ENCODE measurements at regions not wholly inside any gene's neighbourhood (a gene's known extent, or its start where the extent isn't known, plus 50 kb on each side); places are given as distances from the start of the nearest gene placed in this dataset.

GRCh38 chr14:82757776-82758175 is 1224.1 kb upstream of the SEL1L start:
- no peak overlapping the region for H3K4me3 ChIP-seq (ENCODE audit: low read length in 2 of 2)
- H3K9me3 ChIP-seq (ENCODE audit: control insufficient read depth in 2 of 2, low read length in 2 of 2), result no peaks in the 10 kb centered on the region
- no peaks in the 10 kb centered on the region for H3K27me3 ChIP-seq (ENCODE audit: control insufficient read depth in 1 of 2, insufficient read depth in 2 of 2, low read length in 2 of 2)
- H3K36me3 ChIP-seq (ENCODE audit: control insufficient read depth in 2 of 2, insufficient read depth in 2 of 2, low read length in 2 of 2), result no peaks in the 10 kb centered on the region
- no peak overlapping the region for H3K9ac ChIP-seq (ENCODE audit: low read length in 2 of 2)
- H3K4me1 ChIP-seq (ENCODE audit: control insufficient read depth, insufficient read depth, low read length), result no peaks in the 10 kb centered on the region
- no peak overlapping the region for H3K27ac ChIP-seq (ENCODE audit: low read length)

GRCh38 chr14:82759656-82760055 is 1226.0 kb upstream of the SEL1L start:
- no peaks in the 10 kb centered on the region for H3K36me3 ChIP-seq (ENCODE audit: control insufficient read depth in 2 of 2, insufficient read depth in 2 of 2, low read length in 2 of 2)
- H3K4me1 ChIP-seq (ENCODE audit: control insufficient read depth, insufficient read depth, low read length), result no peaks in the 10 kb centered on the region
- no peak overlapping the region for H3K4me3 ChIP-seq (ENCODE audit: low read length in 2 of 2)
- no peaks in the 10 kb centered on the region for H3K9me3 ChIP-seq (ENCODE audit: control insufficient read depth in 2 of 2, low read length in 2 of 2)
- no peak overlapping the region for H3K27ac ChIP-seq (ENCODE audit: low read length)
- H3K9ac ChIP-seq (ENCODE audit: low read length in 2 of 2), result no peak overlapping the region
- no peaks in the 10 kb centered on the region for H3K27me3 ChIP-seq (ENCODE audit: control insufficient read depth in 1 of 2, insufficient read depth in 2 of 2, low read length in 2 of 2)

DNA sequence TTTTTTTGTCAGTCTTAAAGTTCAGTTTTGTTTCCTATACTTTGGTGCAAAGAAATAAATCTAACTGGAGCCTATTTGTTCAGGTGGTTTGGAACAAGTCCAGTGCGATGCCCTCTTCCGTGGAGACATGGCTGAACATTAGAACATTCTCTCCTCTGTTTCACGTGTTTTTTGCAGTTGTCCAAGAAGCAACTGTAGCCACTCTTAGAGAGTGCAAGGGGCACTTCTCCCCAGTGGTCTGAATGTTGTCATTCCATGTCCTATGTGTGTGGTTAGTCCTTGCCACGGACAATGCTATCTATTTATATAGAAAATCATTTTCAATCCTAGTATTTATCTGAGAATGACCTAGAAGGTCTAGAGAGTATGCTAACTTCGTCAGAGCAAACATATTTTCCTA is 1232.5 kb upstream of the SEL1L start:
- H3K9ac ChIP-seq (ENCODE audit: low read length in 2 of 2), result no peak overlapping the region
- no peaks in the 10 kb centered on the region for H3K4me1 ChIP-seq (ENCODE audit: control insufficient read depth, insufficient read depth, low read length)
- no peak overlapping the region for H3K4me3 ChIP-seq (ENCODE audit: low read length in 2 of 2)
- no peak overlapping the region for H3K27ac ChIP-seq (ENCODE audit: low read length)
- no peaks in the 10 kb centered on the region for H3K27me3 ChIP-seq (ENCODE audit: control insufficient read depth in 1 of 2, insufficient read depth in 2 of 2, low read length in 2 of 2)
- H3K9me3 ChIP-seq (ENCODE audit: control insufficient read depth in 2 of 2, low read length in 2 of 2), result no peaks in the 10 kb centered on the region
- no peaks in the 10 kb centered on the region for H3K36me3 ChIP-seq (ENCODE audit: control insufficient read depth in 2 of 2, insufficient read depth in 2 of 2, low read length in 2 of 2)

GRCh38 chr14:82766996-82767395 is 1233.3 kb upstream of the SEL1L start:
- no peaks in the 10 kb centered on the region for H3K9me3 ChIP-seq (ENCODE audit: control insufficient read depth in 2 of 2, low read length in 2 of 2)
- H3K9ac ChIP-seq (ENCODE audit: low read length in 2 of 2), result no peak overlapping the region
- H3K36me3 ChIP-seq (ENCODE audit: control insufficient read depth in 2 of 2, insufficient read depth in 2 of 2, low read length in 2 of 2), result no peaks in the 10 kb centered on the region
- no peak overlapping the region for H3K27ac ChIP-seq (ENCODE audit: low read length)
- H3K4me1 ChIP-seq (ENCODE audit: control insufficient read depth, insufficient read depth, low read length), result no peaks in the 10 kb centered on the region
- no peak overlapping the region for H3K4me3 ChIP-seq (ENCODE audit: low read length in 2 of 2)
- no peaks in the 10 kb centered on the region for H3K27me3 ChIP-seq (ENCODE audit: control insufficient read depth in 1 of 2, insufficient read depth in 2 of 2, low read length in 2 of 2)

GRCh38 chr14:82776958-82777357 is 1243.3 kb upstream of the SEL1L start:
- H3K9me3 ChIP-seq (ENCODE audit: control insufficient read depth in 2 of 2, low read length in 2 of 2), result no peaks in the 10 kb centered on the region
- H3K27ac ChIP-seq (ENCODE audit: low read length), result no peak overlapping the region
- no peaks in the 10 kb centered on the region for H3K4me1 ChIP-seq (ENCODE audit: control insufficient read depth, insufficient read depth, low read length)
- no peaks in the 10 kb centered on the region for H3K36me3 ChIP-seq (ENCODE audit: control insufficient read depth in 2 of 2, insufficient read depth in 2 of 2, low read length in 2 of 2)
- no peak overlapping the region for H3K9ac ChIP-seq (ENCODE audit: low read length in 2 of 2)
- no peaks in the 10 kb centered on the region for H3K27me3 ChIP-seq (ENCODE audit: control insufficient read depth in 1 of 2, insufficient read depth in 2 of 2, low read length in 2 of 2)
- no peak overlapping the region for H3K4me3 ChIP-seq (ENCODE audit: low read length in 2 of 2)

DNA sequence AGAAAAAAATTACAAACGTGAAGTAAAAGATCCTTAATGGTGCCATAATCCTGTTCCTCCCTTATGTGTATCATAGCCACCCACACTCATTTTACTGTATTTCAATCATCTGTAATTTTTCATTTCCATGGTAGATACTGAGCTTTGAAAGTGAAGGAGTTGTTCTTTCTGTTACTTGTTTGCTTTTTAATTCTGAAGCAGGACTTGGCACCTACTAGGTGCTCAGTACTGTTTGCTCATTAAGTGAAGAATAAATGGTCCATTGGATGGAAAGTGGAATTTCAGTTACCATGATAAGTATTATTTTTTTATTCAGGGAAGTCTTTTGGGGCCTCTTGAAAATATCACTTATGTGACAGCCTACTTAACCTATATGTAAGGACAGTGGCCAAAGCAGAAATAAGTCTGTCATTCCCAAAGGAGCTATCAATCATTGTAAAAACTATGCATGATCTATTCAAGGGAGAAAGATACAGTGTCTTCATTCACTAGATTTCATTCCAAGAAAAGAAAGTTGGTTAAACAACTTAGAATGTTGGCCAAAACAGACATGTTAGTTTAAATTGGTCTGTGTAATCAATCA is 1244.4 kb upstream of the SEL1L start:
- Histone ChIP-seq H3K4me1 (ENCODE audit: control insufficient read depth, insufficient read depth, low read length) (no peaks in the 10 kb centered on the region), H3K4me3 (ENCODE audit: low read length in 2 of 2) (no peak overlapping the region), H3K9ac (ENCODE audit: low read length in 2 of 2) (no peak overlapping the region), H3K27ac (ENCODE audit: low read length) (no peak overlapping the region), H3K9me3 (ENCODE audit: control insufficient read depth in 2 of 2, low read length in 2 of 2) (no peaks in the 10 kb centered on the region), H3K27me3 (ENCODE audit: control insufficient read depth in 1 of 2, insufficient read depth in 2 of 2, low read length in 2 of 2) (no peaks in the 10 kb centered on the region), H3K36me3 (ENCODE audit: control insufficient read depth in 2 of 2, insufficient read depth in 2 of 2, low read length in 2 of 2) (no peaks in the 10 kb centered on the region)

GRCh38 chr14:82778601-82779000 is 1244.9 kb upstream of the SEL1L start:
- no peak overlapping the region for H3K9ac ChIP-seq (ENCODE audit: low read length in 2 of 2)
- H3K36me3 ChIP-seq (ENCODE audit: control insufficient read depth in 2 of 2, insufficient read depth in 2 of 2, low read length in 2 of 2), result no peaks in the 10 kb centered on the region
- H3K4me1 ChIP-seq (ENCODE audit: control insufficient read depth, insufficient read depth, low read length), result no peaks in the 10 kb centered on the region
- no peak overlapping the region for H3K4me3 ChIP-seq (ENCODE audit: low read length in 2 of 2)
- H3K27ac ChIP-seq (ENCODE audit: low read length), result no peak overlapping the region
- no peaks in the 10 kb centered on the region for H3K9me3 ChIP-seq (ENCODE audit: control insufficient read depth in 2 of 2, low read length in 2 of 2)
- no peaks in the 10 kb centered on the region for H3K27me3 ChIP-seq (ENCODE audit: control insufficient read depth in 1 of 2, insufficient read depth in 2 of 2, low read length in 2 of 2)

- Histone ChIP-seq H3K36me3 (ENCODE audit: control insufficient read depth in 2 of 2, insufficient read depth in 2 of 2, low read length in 2 of 2) (no peaks in the 10 kb centered on the region), H3K27me3 (ENCODE audit: control insufficient read depth in 1 of 2, insufficient read depth in 2 of 2, low read length in 2 of 2) (no peaks in the 10 kb centered on the region)
These were observed 1245.6 kb upstream of the SEL1L start for GRCh38 chr14:82779301-82779700.

DNA sequence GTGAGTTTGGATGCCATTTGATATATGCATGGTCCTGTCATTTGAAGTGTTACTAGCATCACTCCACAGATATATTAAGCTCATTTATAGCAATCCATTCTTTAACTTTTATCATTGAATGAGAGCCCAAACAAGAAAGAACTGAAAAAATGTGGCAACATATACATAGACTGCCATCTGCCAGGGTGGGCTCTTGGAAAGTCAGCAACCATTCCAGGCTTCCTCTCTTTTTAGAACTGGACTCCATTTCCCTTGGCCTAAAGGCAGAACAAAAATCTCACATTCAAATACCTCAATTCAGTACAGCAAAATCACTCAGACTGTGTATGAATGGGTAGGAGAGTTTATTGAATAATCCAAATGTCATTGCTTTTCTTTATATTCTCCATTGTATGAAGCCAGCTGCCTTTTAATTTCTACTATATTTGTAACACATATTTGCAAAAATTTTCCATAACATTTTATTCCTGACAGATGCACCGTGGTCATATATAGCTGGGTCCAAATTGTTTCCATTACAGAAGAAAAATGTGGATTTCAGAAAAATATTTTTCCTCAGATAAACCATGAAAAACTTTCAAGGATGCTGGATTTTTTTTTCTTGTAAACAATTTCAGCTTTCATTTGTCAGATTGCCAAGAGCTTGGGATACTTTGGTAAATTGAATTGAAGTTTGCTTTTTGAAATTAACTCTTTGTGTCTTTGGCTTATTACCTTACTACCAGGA is 1252.3 kb upstream of the SEL1L start:
- Histone ChIP-seq H3K27me3 (ENCODE audit: control insufficient read depth in 1 of 2, insufficient read depth in 2 of 2, low read length in 2 of 2) (no peaks in the 10 kb centered on the region), H3K9me3 (ENCODE audit: control insufficient read depth in 2 of 2, low read length in 2 of 2) (no peaks in the 10 kb centered on the region), H3K27ac (ENCODE audit: low read length) (no peak overlapping the region)

More at GRCh38 chr14:82779301-82779700, 1245.6 kb upstream of the SEL1L start:
- Histone ChIP-seq H3K27ac (ENCODE audit: low read length) (no peak overlapping the region), H3K4me1 (ENCODE audit: control insufficient read depth, insufficient read depth, low read length) (no peaks in the 10 kb centered on the region), H3K4me3 (ENCODE audit: low read length in 2 of 2) (no peak overlapping the region), H3K9ac (ENCODE audit: low read length in 2 of 2) (no peak overlapping the region), H3K9me3 (ENCODE audit: control insufficient read depth in 2 of 2, low read length in 2 of 2) (no peaks in the 10 kb centered on the region)

GRCh38 chr14:82786483-82786880 is 1252.8 kb upstream of the SEL1L start:
- Histone ChIP-seq H3K36me3 (ENCODE audit: control insufficient read depth in 2 of 2, insufficient read depth in 2 of 2, low read length in 2 of 2) (no peaks in the 10 kb centered on the region), H3K27ac (ENCODE audit: low read length) (no peak overlapping the region), H3K27me3 (ENCODE audit: control insufficient read depth in 1 of 2, insufficient read depth in 2 of 2, low read length in 2 of 2) (no peaks in the 10 kb centered on the region), H3K9ac (ENCODE audit: low read length in 2 of 2) (no peak overlapping the region), H3K4me3 (ENCODE audit: low read length in 2 of 2) (no peak overlapping the region), H3K4me1 (ENCODE audit: control insufficient read depth, insufficient read depth, low read length) (no peaks in the 10 kb centered on the region), H3K9me3 (ENCODE audit: control insufficient read depth in 2 of 2, low read length in 2 of 2) (no peaks in the 10 kb centered on the region)

More for the DNA sequence above, 1252.3 kb upstream of the SEL1L start:
- no peak overlapping the region for H3K4me3 ChIP-seq (ENCODE audit: low read length in 2 of 2)
- H3K9ac ChIP-seq (ENCODE audit: low read length in 2 of 2), result no peak overlapping the region
- no peaks in the 10 kb centered on the region for H3K36me3 ChIP-seq (ENCODE audit: control insufficient read depth in 2 of 2, insufficient read depth in 2 of 2, low read length in 2 of 2)
- no peaks in the 10 kb centered on the region for H3K4me1 ChIP-seq (ENCODE audit: control insufficient read depth, insufficient read depth, low read length)

DNA sequence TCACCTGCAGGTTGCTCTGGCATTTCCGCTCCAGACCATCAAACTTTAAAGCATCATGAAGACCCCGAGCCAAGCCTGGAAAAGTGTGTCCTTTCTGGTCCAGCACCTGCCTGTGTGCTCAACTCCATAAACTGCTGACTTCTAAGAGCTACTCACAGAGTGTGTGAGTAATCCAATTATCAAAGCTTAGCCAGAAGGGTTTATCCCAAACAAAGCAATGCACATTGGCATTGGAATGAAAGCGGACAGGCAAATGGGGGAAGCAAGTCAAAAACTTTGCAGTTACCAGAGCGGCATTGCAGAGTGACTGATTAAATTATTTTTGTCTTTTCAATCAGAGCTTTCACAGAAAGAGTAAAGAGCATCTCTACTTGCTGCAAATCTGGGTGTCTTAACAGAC is 1262.4 kb upstream of the SEL1L start:
- no peak overlapping the region for H3K27ac ChIP-seq (ENCODE audit: low read length)
- H3K9me3 ChIP-seq (ENCODE audit: control insufficient read depth in 2 of 2, low read length in 2 of 2), result no peaks in the 10 kb centered on the region
- no peaks in the 10 kb centered on the region for H3K4me1 ChIP-seq (ENCODE audit: control insufficient read depth, insufficient read depth, low read length)
- H3K36me3 ChIP-seq (ENCODE audit: control insufficient read depth in 2 of 2, insufficient read depth in 2 of 2, low read length in 2 of 2), result no peaks in the 10 kb centered on the region
- H3K4me3 ChIP-seq (ENCODE audit: low read length in 2 of 2), result no peak overlapping the region
- H3K27me3 ChIP-seq (ENCODE audit: control insufficient read depth in 1 of 2, insufficient read depth in 2 of 2, low read length in 2 of 2), result no peaks in the 10 kb centered on the region
- H3K9ac ChIP-seq (ENCODE audit: low read length in 2 of 2), result no peak overlapping the region
